ENCODE measurements at regions not wholly inside any gene's neighbourhood (a gene's known extent, or its start where the extent isn't known, plus 50 kb on each side); places are given as distances from the start of the nearest gene placed in this dataset.

GRCh38 chr2:3114406-3115185 lies 263.0 kb downstream of the EIPR1 start:
- TF ChIP-seq EZH2phosphoT487 (IDR thresholded peaks at IDR 0.05; ENCODE audit: borderline replicate concordance, low read length): no peak
- TF ChIP-seq CTCF (IDR thresholded peaks at IDR 0.05; ENCODE audit: low read depth, low read length, poor library complexity, severe bottlenecking): no peak

All from DOHH2 (cell line).